DOHH2 (cell line): ENCODE measurements at regions not wholly inside any gene's neighbourhood (a gene's known extent, or its start where the extent isn't known, plus 50 kb on each side); places are given as distances from the start of the nearest gene placed in this dataset.
A peak's percentile ranks its signal among the peaks of the same experiment; 100 is the strongest.
"Not testable (repeated sequence)": the region's sequence is repeated elsewhere in the genome, so short reads cannot be mapped to it uniquely, and the experiment has no call there.

ENCODE experiments used
- H3F3A ChIP-seq: fragments of 200-600 bp; sonication (generic), shearing (Covaris generic); 2 replicates; pipeline ENCODE4 v1.6.0; 2016; ENCODE audit warnings: antibody characterized with exemption, mild to moderate bottlenecking; ENCODE audit not compliant: control insufficient read depth, insufficient read depth
- H3K27ac ChIP-seq: fragments of 200-600 bp; sonication (generic); 2 replicates; pipeline ENCODE4 v1.5.1; 2014; ENCODE audit warnings: low read depth, mild to moderate bottlenecking, low read length, moderate library complexity
- H3K27me3 ChIP-seq: fragments of 200-600 bp; sonication (generic); 2 replicates; pipeline ENCODE4 v1.6.1; 2014; ENCODE audit warnings: mild to moderate bottlenecking, low read length, mixed read lengths; ENCODE audit not compliant: control insufficient read depth
- H3K36me3 ChIP-seq: fragments of 200-600 bp; sonication (generic); 2 replicates; pipeline ENCODE4 v1.6.1; 2014; ENCODE audit warnings: mild to moderate bottlenecking, low read length, moderate library complexity, mixed read lengths; ENCODE audit not compliant: control insufficient read depth
- H3K4me1 ChIP-seq: fragments of 200-600 bp; sonication (generic); 2 replicates; pipeline ENCODE4 v1.6.1; 2014; ENCODE audit warnings: mild to moderate bottlenecking, low read length, mixed read lengths; ENCODE audit not compliant: control insufficient read depth
- H3K4me2 ChIP-seq: fragments of 200-600 bp; sonication (generic); 2 replicates; pipeline ENCODE4 v1.6.0; 2014; ENCODE audit warnings: mild to moderate bottlenecking, low read length, moderate library complexity
- H3K4me3 ChIP-seq: fragments of 200-600 bp; sonication (generic); 2 replicates; pipeline ENCODE4 v1.5.1; 2014; ENCODE audit warnings: mild to moderate bottlenecking, low read length, mixed read lengths
- H3K79me2 ChIP-seq: fragments of 200-600 bp; sonication (generic); 2 replicates; pipeline ENCODE4 v1.6.1; 2014; ENCODE audit warnings: mild to moderate bottlenecking, low read length, mixed read lengths; ENCODE audit not compliant: control insufficient read depth
- H3K9me2 ChIP-seq: fragments of 200-600 bp; sonication (generic); replicated peaks from 2 replicates; pipeline ENCODE4 v1.6.1; 2014; ENCODE audit warnings: mild to moderate bottlenecking, low read length, mixed read lengths; ENCODE audit not compliant: control insufficient read depth
- H3K9me3 ChIP-seq: fragments of 200-600 bp; sonication (generic); 2 replicates; pipeline ENCODE4 v1.6.1; 2014; ENCODE audit warnings: antibody characterized with exemption, low read length, mixed read lengths; ENCODE audit not compliant: control insufficient read depth, insufficient read depth
- H4K20me1 ChIP-seq: fragments of 200-600 bp; sonication (generic); 2 replicates; pipeline ENCODE4 v1.6.0; 2014; ENCODE audit warnings: low read depth, mild to moderate bottlenecking, antibody characterized with exemption, low read length, moderate library complexity; ENCODE audit not compliant: control insufficient read depth, insufficient read depth
- EZH2phosphoT487 ChIP-seq: fragments of 200-600 bp; sonication (generic); IDR thresholded peaks from 2 replicates; pipeline ENCODE4 v1.6.1; 2017; ENCODE audit warnings: borderline replicate concordance, mild to moderate bottlenecking, antibody characterized with exemption, low read length, moderate library complexity, mixed read lengths
- TF ChIP-seq, protein P1 (sequence below): fragments of 200-600 bp; sonication (generic); IDR thresholded peaks from one replicate; pipeline ENCODE4 v1.5.1; 2014; ENCODE audit warnings: antibody characterized with exemption, mild to moderate bottlenecking, low read depth, low read length; ENCODE audit not compliant: poor library complexity, severe bottlenecking

GRCh38 chr20:29427201-29428060 is 1830.0 kb upstream of the DEFB115 start:
- Histone ChIP-seq H3K36me3 (no peaks in the 10 kb centered on the region), H3K4me3 (no peak overlapping the region), H3K4me2 (no peak overlapping the region), H3K27me3 (no peaks in the 10 kb centered on the region), H3K4me1 (no peaks in the 10 kb centered on the region), H3K9me3 (no peaks in the 10 kb centered on the region), H3K9me2 (no peaks in the 10 kb centered on the region), H3F3A (no peaks in the 10 kb centered on the region), H4K20me1 (no peaks in the 10 kb centered on the region), H3K27ac (no peak overlapping the region), H3K79me2 (no peaks in the 10 kb centered on the region)
- no peak for TF ChIP-seq EZH2phosphoT487
- TF ChIP-seq, protein P1, sequence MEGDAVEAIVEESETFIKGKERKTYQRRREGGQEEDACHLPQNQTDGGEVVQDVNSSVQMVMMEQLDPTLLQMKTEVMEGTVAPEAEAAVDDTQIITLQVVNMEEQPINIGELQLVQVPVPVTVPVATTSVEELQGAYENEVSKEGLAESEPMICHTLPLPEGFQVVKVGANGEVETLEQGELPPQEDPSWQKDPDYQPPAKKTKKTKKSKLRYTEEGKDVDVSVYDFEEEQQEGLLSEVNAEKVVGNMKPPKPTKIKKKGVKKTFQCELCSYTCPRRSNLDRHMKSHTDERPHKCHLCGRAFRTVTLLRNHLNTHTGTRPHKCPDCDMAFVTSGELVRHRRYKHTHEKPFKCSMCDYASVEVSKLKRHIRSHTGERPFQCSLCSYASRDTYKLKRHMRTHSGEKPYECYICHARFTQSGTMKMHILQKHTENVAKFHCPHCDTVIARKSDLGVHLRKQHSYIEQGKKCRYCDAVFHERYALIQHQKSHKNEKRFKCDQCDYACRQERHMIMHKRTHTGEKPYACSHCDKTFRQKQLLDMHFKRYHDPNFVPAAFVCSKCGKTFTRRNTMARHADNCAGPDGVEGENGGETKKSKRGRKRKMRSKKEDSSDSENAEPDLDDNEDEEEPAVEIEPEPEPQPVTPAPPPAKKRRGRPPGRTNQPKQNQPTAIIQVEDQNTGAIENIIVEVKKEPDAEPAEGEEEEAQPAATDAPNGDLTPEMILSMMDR = no peak

DNA sequence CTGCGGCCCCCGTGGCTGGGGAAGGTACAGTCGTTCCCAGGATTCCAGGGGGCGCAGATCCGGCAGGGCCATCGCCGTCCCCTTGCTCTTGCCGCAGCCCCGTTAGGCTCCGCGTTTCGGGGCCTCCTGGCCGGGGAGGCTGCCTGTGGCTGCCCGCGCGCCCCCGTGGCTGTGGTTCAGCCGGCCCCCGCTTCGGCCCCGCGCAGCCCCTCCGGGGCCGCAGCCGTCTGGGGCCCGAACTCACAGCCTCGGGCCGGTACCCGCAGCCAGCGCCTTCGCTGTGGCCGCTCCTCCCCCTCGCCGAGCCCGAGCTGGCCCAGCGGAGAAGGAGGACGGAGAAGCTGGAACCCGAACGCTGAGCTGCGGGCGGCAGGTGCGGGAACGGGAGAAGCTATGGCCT is 1826.9 kb upstream of the DEFB115 start:
- TF ChIP-seq, protein P1 = no peak
- no peak for TF ChIP-seq EZH2phosphoT487

GRCh38 chr20:29440721-29441120 is 1816.7 kb upstream of the DEFB115 start:
- H3K4me2 ChIP-seq, H3K4me1 ChIP-seq, H3K36me3 ChIP-seq, H3K4me3 ChIP-seq, H3K27ac ChIP-seq, H3K79me2 ChIP-seq, H3K9me3 ChIP-seq, H3K27me3 ChIP-seq, H4K20me1 ChIP-seq, H3F3A ChIP-seq, H3K9me2 ChIP-seq: not testable (repeated sequence)

More for the DNA sequence above, 1826.9 kb upstream of the DEFB115 start:
- Histone ChIP-seq H3K27ac (no peak overlapping the region), H3K4me2 (no peak overlapping the region), H3K36me3 (no peaks in the 10 kb centered on the region), H3K4me3 (no peak overlapping the region), H3F3A (no peaks in the 10 kb centered on the region), H4K20me1 (no peaks in the 10 kb centered on the region), H3K27me3 (no peaks in the 10 kb centered on the region), H3K9me2 (no peaks in the 10 kb centered on the region), H3K79me2 (no peaks in the 10 kb centered on the region), H3K9me3 (no peaks in the 10 kb centered on the region), H3K4me1 (no peaks in the 10 kb centered on the region)

DNA sequence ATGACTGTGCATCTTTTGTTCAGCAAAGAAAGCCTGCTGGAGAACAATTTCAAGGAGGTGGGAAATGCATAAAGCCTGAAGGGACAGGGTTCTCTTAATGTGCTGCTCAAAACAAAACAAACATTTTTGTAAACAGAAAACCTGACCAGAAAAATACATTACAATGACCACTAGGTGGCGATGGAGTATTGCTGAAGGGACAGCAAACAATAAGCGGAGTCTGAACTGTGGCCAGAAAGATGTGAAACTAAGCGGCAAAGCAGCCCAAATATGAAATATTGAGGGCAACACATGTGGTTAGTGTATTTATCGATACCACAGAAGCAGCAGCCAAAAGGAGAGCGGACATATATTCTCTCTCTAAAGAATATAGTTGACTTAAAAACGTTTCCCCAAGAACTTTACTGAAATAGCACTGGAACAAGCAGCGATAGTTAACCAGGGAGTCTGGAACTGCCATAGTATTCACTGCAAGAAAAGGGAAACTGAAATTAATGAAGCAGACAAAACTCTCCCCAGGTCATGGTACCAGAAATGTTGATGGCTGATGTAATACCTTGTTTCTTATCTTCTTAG is 1814.2 kb upstream of the DEFB115 start:
- not testable (repeated sequence) for H4K20me1 ChIP-seq, H3K36me3 ChIP-seq, H3K27me3 ChIP-seq, H3K4me3 ChIP-seq, H3K4me1 ChIP-seq, H3K79me2 ChIP-seq, H3K4me2 ChIP-seq, H3F3A ChIP-seq, H3K9me2 ChIP-seq, H3K27ac ChIP-seq, H3K9me3 ChIP-seq
- TF ChIP-seq, protein P1 = peak; percentile 74
